ENCODE measurements at regions not wholly inside any gene's neighbourhood (a gene's known extent, or its start where the extent isn't known, plus 50 kb on each side); places are given as distances from the start of the nearest gene placed in this dataset.

- DNase-seq: no peak
These were observed 557.0 kb downstream of the SLITRK1 start for GRCh38 chr13:83325125-83325853.

GRCh38 chr13:83311886-83312577, 570.2 kb downstream of the SLITRK1 start:
- no peak for DNase-seq

DNA sequence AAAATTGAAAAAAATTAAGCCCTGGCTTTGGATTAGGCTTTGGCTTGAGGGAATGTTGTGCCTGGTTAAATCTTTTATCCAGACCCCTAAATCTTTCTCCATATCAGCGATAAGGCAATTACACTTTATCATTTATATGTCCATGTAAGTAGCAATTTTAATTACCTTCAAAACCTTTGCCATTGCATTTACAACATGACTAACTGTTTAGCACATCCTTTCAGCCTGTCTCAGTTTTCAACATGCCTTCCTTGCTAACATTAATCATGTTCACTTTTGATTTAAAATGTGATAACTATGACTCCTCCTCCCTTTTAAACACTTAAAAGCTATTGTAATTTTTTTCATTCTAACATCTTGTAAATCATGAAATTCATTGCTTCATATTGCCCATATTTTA, 583.7 kb downstream of the SLITRK1 start:
- no peak for DNase-seq

GRCh38 chr13:83297586-83298290, 584.5 kb downstream of the SLITRK1 start:
- no peak for DNase-seq

- no peak for DNase-seq
These were observed 586.6 kb downstream of the SLITRK1 start for GRCh38 chr13:83295686-83296085.

DNA sequence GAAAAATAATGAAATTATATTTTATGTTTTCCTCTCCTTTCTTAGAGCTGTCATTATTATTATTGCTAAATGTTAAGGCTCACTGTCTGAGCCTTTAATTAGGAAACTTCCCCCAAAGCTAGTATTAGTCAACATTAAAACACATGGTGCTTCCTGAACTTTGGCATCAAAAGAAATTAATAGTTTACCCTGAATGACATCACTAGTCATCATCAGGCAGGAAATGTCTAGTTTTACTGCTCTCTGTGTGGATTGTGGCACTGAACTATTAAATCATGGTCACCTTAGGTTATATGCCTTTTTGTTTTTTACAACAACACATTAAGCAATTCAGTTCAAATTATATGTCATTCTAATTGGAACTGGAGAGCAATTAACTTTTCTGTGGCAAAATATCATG, 595.5 kb downstream of the SLITRK1 start:
- no peak for DNase-seq

- no peak for DNase-seq
These were observed 600.6 kb downstream of the SLITRK1 start for GRCh38 chr13:83281654-83282053.

DNA sequence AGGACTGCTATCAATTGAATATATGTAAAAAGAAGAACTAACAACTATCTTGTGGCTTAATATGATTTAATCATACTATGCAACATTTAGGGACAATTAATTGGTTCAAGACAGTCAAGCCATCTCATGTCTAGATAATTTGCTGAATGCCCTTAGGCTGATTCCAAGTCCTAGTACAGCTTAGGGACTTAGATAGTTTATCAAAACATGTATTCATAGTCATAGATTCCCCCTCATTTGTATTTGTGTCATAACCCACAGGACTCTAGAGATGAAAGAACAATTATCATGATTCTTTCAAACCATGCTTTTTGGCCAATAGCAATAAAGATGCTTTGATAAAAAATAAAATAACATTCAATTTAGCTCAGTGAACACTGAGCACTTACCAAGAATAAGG, 607.6 kb downstream of the SLITRK1 start:
- DNase-seq: no peak

- no peak for DNase-seq
These were observed 609.5 kb downstream of the SLITRK1 start for GRCh38 chr13:83272652-83273240.

DNA sequence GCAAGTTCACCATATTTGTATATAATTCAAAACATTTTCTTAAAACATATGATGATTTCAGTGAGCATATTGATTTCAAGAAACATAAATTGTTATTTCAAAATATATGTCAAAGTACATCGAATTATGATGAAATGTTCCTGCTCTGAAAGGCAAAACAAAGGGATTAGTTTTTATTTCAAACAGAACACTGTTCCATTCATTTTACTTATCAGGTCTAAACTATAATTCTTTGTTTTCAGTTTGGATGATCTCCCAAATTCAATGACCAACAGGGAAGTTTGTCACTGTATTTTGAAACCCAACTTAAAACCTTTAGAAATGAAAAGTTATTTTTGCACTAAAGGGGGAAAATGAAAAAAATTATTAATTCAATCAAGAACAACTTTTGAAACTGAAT, 610.2 kb downstream of the SLITRK1 start:
- no peak for DNase-seq

DNA sequence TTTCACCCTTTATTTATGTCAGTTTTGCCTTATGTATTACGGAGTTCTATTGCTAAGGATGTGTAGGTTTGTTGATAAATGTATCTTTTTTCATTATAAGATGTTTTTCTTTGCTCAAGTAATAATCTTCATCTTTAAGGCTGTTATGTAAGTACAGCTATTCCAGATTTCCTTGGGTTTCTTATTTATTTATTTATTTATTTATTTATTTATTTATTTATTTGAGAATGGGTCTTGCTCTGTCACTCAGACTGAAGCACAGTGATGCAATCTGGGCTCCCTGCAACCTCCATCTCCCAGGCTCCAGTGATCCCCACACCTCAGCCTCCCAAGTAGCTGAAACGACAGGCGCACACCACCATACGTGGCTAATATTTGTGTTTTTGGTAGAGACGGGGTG, 617.0 kb downstream of the SLITRK1 start:
- no peak for DNase-seq

GRCh38 chr13:83248751-83249150, 633.5 kb downstream of the SLITRK1 start:
- DNase-seq: no peak

DNA sequence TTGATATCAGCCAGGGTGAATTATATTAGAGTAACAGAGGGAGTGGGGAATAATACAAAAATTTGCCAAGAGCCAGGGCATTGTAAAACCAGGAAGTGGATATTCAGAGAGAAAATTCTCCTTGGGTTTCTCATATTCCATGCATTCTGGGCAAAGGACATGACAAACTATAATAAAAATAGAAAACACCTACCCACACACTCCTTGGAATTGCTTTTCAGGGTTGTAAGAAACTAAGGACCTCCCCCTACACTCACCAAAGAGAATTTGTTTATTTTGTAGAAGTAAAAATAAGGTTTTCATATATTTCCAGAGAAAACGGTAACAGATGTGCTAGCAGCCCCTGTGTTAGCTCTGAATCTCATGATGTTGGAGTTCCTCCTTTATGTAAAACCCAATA, 649.6 kb downstream of the SLITRK1 start:
- no peak for DNase-seq

GRCh38 chr13:83229574-83230305, 652.5 kb downstream of the SLITRK1 start:
- DNase-seq: no peak

- no peak for DNase-seq
These were observed 658.7 kb downstream of the SLITRK1 start for GRCh38 chr13:83223546-83223945.

GRCh38 chr13:83221813-83222241, 660.4 kb downstream of the SLITRK1 start:
- DNase-seq: no peak

DNA sequence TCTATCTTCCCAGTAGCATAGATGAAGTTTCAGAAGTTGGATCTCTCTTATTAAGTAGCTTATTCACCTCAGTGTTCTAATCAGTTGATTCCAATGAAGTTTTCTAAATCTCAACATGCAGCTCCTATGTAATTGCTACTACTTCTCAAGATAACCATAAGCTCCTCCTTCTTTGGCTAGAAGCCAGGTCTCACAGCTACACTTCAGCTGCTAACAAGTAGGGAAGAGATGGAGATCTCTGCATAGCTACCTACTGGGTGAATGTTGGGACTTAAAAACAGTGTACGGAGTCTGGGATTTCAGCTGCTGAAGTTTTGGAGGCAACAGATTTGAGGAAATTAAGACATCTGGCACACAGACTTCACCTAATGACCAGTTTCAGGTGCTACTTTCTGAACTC, 661.0 kb downstream of the SLITRK1 start:
- DNase-seq: no peak

GRCh38 chr13:83220241-83220640, 662.0 kb downstream of the SLITRK1 start:
- DNase-seq: no peak

DNA sequence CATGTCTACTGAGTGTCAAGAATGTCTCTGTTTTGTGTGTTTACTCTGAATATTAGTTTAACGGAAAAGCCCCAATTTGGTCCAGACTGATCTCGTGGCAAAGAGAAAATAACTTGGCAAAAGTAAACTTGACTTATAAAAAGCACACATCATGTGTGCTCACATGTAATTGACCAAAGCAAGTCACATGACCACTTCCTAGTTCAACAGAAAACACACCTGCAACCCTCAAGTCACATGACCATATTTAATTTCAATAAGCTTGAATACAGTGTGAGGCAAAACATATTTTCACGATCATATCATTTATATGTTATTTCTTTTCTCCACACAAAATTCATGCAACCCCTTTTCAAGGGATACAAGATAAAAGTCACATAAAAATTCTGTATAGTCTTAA, 662.4 kb downstream of the SLITRK1 start:
- DNase-seq: no peak

GRCh38 chr13:83216479-83217245, 665.6 kb downstream of the SLITRK1 start:
- no peak for DNase-seq

DNA sequence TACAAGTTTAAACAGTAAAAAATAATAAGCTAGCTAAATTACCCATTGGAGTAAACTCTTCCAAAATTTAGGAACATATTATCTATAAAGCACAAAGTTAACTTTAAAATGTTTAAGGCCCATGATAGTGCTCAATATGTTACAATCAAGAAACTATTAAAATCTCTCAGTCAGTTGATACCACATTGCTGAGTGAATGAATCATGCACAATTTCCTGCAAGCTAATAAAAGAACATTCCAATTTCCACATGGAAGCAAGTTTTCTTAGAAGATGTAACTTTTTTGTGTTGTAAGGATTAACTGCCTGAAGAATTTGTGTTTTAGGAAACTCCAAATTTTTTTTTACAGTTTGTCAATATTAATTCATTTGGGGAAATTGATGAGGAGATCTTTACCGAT, 666.6 kb downstream of the SLITRK1 start:
- DNase-seq: no peak

DNA sequence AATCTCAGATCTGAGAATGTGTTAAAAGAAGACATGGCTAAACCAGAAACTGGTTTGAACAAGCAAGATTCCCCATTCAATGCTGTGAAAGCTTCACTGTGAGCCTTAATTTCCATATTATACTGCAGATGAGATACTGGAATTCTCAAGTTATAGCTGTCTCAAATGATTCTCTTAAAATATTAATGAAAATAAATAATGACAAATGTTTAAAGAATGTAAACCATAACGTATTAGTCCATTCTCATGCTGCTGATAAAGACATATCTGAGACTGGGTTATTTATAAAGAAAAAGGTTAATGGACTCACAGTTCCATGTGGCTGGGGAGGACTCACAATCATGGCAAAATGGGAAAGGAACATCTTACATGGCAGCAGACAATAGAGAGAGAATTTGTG, 667.8 kb downstream of the SLITRK1 start:
- DNase-seq: no peak

All from NCI-H748 treated with DMSO at 0.1 percent for 48 hours (cell line).